ENCODE measurements at regions not wholly inside any gene's neighbourhood (a gene's known extent, or its start where the extent isn't known, plus 50 kb on each side); places are given as distances from the start of the nearest gene placed in this dataset.

DNA sequence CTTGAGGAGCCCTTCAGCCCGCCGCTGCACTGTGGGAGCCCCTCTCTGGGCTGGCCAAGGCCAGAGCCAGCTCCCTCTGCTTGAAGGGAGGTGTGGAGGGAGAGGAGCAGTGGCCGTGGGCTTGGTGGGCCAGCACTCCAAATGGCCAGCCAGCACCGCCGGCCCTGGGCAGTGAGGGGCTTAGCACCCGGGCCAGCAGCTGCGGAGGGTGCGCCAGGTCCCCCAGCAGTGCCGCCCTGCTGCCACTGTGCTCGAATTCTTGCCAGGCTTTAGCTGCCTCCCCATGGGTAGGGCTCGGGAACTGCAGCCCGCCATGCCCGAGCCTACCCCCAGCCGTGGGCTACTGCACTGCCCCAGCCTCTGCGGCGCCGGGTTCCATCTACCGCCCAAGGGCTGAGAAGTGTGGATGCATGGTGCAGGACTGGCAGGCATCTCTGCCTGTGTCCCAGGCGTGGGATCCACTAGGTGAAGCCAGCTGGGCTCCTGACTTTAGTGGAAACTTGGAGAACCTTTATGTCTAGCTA lies 82.7 kb downstream of the KCNA4 start:
- TF ChIP-seq, protein P1, sequence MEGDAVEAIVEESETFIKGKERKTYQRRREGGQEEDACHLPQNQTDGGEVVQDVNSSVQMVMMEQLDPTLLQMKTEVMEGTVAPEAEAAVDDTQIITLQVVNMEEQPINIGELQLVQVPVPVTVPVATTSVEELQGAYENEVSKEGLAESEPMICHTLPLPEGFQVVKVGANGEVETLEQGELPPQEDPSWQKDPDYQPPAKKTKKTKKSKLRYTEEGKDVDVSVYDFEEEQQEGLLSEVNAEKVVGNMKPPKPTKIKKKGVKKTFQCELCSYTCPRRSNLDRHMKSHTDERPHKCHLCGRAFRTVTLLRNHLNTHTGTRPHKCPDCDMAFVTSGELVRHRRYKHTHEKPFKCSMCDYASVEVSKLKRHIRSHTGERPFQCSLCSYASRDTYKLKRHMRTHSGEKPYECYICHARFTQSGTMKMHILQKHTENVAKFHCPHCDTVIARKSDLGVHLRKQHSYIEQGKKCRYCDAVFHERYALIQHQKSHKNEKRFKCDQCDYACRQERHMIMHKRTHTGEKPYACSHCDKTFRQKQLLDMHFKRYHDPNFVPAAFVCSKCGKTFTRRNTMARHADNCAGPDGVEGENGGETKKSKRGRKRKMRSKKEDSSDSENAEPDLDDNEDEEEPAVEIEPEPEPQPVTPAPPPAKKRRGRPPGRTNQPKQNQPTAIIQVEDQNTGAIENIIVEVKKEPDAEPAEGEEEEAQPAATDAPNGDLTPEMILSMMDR (conservative IDR thresholded peaks at IDR 0.05): no peak
- Mint-ChIP-seq H3K27ac (ENCODE audit: unreplicated experiment) (no peak overlapping the region), H3K4me1 (no peaks in the 10 kb centered on the region), H3K9me3 (peaks cover 6% of the 10 kb centered on the region), H3K27me3 (ENCODE audit: low read depth) (no peaks in the 10 kb centered on the region), H3K4me3 (no peak overlapping the region), H3K36me3 (ENCODE audit: low read depth) (peaks cover 5% of the 10 kb centered on the region)
- no peak for DNase-seq (ENCODE audit: low read depth, low spot score)

DNA sequence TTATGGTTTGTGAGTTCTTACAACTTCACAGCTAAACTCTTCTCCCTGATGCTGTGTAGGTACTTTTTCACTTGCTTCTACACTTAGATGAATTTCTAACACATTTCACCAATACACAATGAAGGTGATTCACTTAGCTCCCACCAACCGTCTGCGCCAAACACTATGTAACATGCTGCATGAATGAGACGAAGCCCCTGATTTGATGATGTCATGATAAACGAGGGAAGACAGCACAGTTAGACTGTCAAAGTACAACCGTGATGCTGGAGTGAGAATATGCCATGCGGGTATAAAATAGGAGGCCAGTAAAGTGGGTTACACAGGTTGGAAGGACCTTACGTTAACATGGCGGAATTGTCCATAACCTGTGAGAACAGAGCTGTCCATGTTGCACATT lies 100.8 kb downstream of the KCNA4 start:
- H3K9me3 Mint-ChIP-seq: no peaks in the 10 kb centered on the region
- no peak overlapping the region for H3K27ac Mint-ChIP-seq (ENCODE audit: unreplicated experiment)
- no peaks in the 10 kb centered on the region for H3K27me3 Mint-ChIP-seq (ENCODE audit: low read depth)
- TF ChIP-seq, protein P1 (conservative IDR thresholded peaks at IDR 0.05): no peak
- H3K4me1 Mint-ChIP-seq: no peaks in the 10 kb centered on the region
- no peak for DNase-seq (ENCODE audit: low read depth, low spot score)
- H3K36me3 Mint-ChIP-seq (ENCODE audit: low read depth): no peaks in the 10 kb centered on the region
- no peak overlapping the region for H3K4me3 Mint-ChIP-seq

DNA sequence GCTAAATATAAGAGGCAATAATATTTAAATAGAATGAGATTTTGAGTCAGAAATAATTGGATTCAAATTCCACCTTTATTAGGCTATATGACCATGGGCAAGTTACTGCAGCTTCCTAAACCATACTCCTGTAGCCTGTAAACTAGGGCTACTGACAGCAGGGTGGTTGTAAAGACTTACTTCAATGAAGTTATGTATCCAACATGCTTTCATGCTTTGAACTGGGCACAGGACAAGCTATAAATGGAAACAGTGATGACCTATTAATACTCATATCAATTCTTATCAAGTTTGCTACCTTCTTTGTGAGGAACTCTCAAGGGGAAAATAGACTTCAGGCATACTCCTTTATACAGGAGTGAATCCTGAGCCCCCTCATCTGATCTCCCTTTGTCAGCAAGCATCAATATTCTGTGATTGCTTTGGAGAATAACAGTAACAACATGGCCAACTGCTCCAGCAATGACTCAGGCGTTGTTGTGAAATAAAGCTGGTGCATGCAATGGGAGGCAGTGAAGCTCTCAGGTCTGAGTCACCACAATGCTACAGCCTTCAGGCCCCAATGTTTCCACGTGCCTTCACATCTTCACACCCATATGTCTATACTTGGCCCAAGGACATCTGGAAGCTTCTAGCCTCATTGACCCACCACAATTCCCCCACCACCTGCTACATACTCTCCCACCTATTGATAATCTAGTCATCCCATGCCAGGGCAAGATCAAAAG lies 102.5 kb downstream of the KCNA4 start:
- Mint-ChIP-seq H3K27me3 (ENCODE audit: low read depth) (peaks cover 7% of the 10 kb centered on the region), H3K9me3 (peaks cover 3% of the 10 kb centered on the region), H3K27ac (ENCODE audit: unreplicated experiment) (no peak overlapping the region), H3K4me1 (no peaks in the 10 kb centered on the region), H3K4me3 (no peak overlapping the region), H3K36me3 (ENCODE audit: low read depth) (no peaks in the 10 kb centered on the region)
- DNase-seq (ENCODE audit: low read depth, low spot score): no peak
- TF ChIP-seq, protein P1 (conservative IDR thresholded peaks at IDR 0.05): no peak

DNA sequence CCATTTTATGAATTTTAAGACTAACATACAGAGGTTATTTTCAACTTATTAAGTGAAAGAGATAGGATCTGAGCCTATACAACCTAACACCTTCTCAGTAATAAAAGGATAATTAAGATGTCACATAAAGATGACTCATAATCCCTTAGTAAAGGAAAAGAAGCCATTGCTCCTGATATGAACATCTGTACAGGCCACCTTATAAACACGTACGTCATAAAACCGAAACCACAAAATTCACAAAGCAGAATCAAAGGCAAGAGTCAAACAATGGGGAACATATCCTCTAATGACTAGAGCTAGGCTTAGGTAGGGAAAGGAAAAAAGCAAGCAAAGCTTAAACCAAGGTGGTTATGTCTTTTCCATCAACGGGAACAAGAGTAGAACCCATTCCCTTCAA lies 103.5 kb downstream of the KCNA4 start:
- no peak for DNase-seq (ENCODE audit: low read depth, low spot score)
- Mint-ChIP-seq H3K4me3 (no peak overlapping the region), H3K27me3 (ENCODE audit: low read depth) (peaks cover 7% of the 10 kb centered on the region), H3K9me3 (peaks cover 5% of the 10 kb centered on the region), H3K36me3 (ENCODE audit: low read depth) (no peaks in the 10 kb centered on the region), H3K4me1 (no peaks in the 10 kb centered on the region), H3K27ac (ENCODE audit: unreplicated experiment) (no peak overlapping the region)
- TF ChIP-seq, protein P1 (conservative IDR thresholded peaks at IDR 0.05): no peak

DNA sequence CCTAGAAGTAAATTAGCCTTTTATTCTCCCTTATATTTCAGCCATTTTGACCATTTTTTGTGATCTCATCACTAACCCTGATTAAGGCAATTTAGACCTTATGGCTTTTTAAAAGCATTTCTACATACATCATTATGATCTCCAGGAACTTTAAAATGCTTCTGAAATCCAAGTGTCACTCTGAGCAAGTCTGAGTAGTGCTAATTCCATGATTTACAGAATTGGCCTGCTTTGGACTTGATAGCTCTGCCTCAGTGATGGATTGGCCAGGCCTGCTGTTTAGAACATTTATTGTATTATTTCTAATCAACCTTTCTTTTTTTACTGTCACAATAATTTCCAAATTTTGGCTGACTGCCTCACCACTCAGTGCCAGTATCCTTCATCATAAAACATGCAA lies 116.4 kb downstream of the KCNA4 start:
- Mint-ChIP-seq H3K27ac (ENCODE audit: unreplicated experiment) (no peak overlapping the region), H3K36me3 (ENCODE audit: low read depth) (no peaks in the 10 kb centered on the region), H3K4me3 (no peak overlapping the region), H3K4me1 (no peaks in the 10 kb centered on the region), H3K9me3 (peaks cover 2% of the 10 kb centered on the region), H3K27me3 (ENCODE audit: low read depth) (no peaks in the 10 kb centered on the region)
- TF ChIP-seq, protein P1 (conservative IDR thresholded peaks at IDR 0.05): no peak
- no peak for DNase-seq (ENCODE audit: low read depth, low spot score)
